Vagina (tissue), 2 donors: ENCODE measurements at regions not wholly inside any gene's neighbourhood (a gene's known extent, or its start where the extent isn't known, plus 50 kb on each side); places are given as distances from the start of the nearest gene placed in this dataset.

Experiments
- CTCF ChIP-seq, 3 experiments: fragments of 450-650 bp in 2 of 3; fragments of 200-600 bp in 1 of 3; sonication (generic) in 1 of 3; IDR thresholded peaks; one replicate each; pipeline ENCODE4 v1.5.1; 2017 to 2019; ENCODE audit warnings: antibody characterized with exemption in 3 of 3, mild to moderate bottlenecking in 2 of 3, moderate library complexity in 2 of 3
- POLR2A ChIP-seq, 2 donors: fragments of 450-650 bp; IDR thresholded peaks; one replicate each; pipeline ENCODE4 v1.6.1; 2017; ENCODE audit warnings: antibody characterized with exemption in 2 of 2, mild to moderate bottlenecking in 2 of 2, moderate library complexity in 2 of 2
- POLR2AphosphoS5 ChIP-seq, 2 donors: sonication (generic); formaldehyde crosslinking; IDR thresholded peaks; one replicate each; pipeline ENCODE4 v1.9.0; 2017; ENCODE audit warnings: antibody characterized with exemption in 2 of 2, mild to moderate bottlenecking in 2 of 2, low read depth in 1 of 2; ENCODE audit not compliant: insufficient read depth in 1 of 2

- TF ChIP-seq CTCF (IDR thresholded peaks at IDR 0.05) (no peak), POLR2AphosphoS5 (IDR thresholded peaks at IDR 0.05; ENCODE audit: insufficient read depth in 1 of 2, low read depth in 1 of 2) (no peak), POLR2A (IDR thresholded peaks at IDR 0.05) (no peak)
These were observed 99.1 kb downstream of the NPY start for GRCh38 chr7:24383055-24383454.
